Uterus (tissue), 2 donors: ENCODE measurements at regions not wholly inside any gene's neighbourhood (a gene's known extent, or its start where the extent isn't known, plus 50 kb on each side); places are given as distances from the start of the nearest gene placed in this dataset.

Experiments used
- POLR2A ChIP-seq, 2 donors: fragments of 450-650 bp; IDR thresholded peaks; one replicate each; pipeline ENCODE4 v1.6.1; 2016; ENCODE audit warnings: antibody characterized with exemption in 2 of 2, mild to moderate bottlenecking in 1 of 2, moderate library complexity in 1 of 2
- TF ChIP-seq, protein P1 (sequence below), 4 experiments: fragments of 200-600 bp in 2 of 4; fragments of 450-650 bp in 2 of 4; sonication (generic) in 2 of 4; IDR thresholded peaks; one replicate each; pipeline ENCODE4 v1.5.1; 2016 to 2019; ENCODE audit warnings: antibody characterized with exemption in 4 of 4, mild to moderate bottlenecking in 2 of 4, moderate library complexity in 1 of 4

DNA sequence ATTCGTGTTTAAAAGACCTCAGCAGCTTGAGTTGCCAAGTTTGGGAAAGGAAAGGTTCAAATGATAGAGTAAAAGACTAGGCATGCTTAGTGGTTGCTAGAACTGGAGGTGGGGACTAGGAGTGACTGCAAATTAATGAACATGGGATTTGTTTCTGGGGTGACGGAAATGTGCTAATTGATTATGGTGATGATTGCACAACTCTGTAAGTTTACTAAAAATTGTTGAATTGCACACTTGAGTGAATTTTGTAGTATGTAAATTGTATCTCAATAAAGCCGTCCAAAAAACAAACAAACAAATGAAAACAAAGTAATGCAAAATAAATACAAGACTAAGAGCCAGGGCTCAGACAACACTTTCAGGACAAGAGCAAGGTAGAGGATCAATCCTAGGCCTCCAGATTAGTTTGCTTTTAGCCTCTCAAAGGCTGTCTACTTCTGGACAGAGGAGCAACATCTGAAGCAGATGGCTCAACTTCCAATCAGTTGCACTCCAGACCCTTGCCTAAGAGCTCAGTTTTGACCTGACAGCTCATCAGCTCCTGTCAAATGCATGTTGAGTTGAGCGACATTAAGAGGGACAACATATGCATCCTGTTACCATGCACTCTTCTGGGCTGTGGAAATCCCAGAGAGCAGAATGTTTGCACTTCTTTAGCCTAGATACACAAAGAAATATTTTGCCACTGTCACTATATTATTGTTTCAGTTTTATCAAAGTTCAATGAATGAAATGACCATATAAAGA is 111.2 kb upstream of the ASIC2 start:
- TF ChIP-seq, protein P1, sequence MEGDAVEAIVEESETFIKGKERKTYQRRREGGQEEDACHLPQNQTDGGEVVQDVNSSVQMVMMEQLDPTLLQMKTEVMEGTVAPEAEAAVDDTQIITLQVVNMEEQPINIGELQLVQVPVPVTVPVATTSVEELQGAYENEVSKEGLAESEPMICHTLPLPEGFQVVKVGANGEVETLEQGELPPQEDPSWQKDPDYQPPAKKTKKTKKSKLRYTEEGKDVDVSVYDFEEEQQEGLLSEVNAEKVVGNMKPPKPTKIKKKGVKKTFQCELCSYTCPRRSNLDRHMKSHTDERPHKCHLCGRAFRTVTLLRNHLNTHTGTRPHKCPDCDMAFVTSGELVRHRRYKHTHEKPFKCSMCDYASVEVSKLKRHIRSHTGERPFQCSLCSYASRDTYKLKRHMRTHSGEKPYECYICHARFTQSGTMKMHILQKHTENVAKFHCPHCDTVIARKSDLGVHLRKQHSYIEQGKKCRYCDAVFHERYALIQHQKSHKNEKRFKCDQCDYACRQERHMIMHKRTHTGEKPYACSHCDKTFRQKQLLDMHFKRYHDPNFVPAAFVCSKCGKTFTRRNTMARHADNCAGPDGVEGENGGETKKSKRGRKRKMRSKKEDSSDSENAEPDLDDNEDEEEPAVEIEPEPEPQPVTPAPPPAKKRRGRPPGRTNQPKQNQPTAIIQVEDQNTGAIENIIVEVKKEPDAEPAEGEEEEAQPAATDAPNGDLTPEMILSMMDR (IDR thresholded peaks at IDR 0.05) = no peak
- no peak for TF ChIP-seq POLR2A (IDR thresholded peaks at IDR 0.05)
